ENCODE measurements at regions not wholly inside any gene's neighbourhood (a gene's known extent, or its start where the extent isn't known, plus 50 kb on each side); places are given as distances from the start of the nearest gene placed in this dataset.

GRCh38 chr3:181052256-181052655 lies 62.7 kb upstream of the DNAJC19 start:
- TF ChIP-seq MEF2A (IDR thresholded peaks at IDR 0.05; ENCODE audit: borderline replicate concordance, low read depth) (no peak), CHD2 (IDR thresholded peaks at IDR 0.05; ENCODE audit: low read length, partially characterized antibody) (no peak)
- no peaks in the 10 kb centered on the region for H3K9me3 ChIP-seq
- H3K4me2 ChIP-seq = no peak overlapping the region
- DNase-seq = no peak
- H3K4me3 ChIP-seq (ENCODE audit: low read depth in 2 of 2, low read length in 1 of 2) = no peak overlapping the region
- H3K9me2 ChIP-seq = no peaks in the 10 kb centered on the region
- CTCF ChIA-PET = no interaction called here
- no peak overlapping the region for H2AFZ ChIP-seq (ENCODE audit: low read depth)
- whole genome bisulfite sequencing (ENCODE audit: low lambda C conversion rate) = 0% methylated on average over 2 of the region's 2 CpGs
- POLR2A ChIA-PET = no interaction called here
- H3K4me1 ChIP-seq (ENCODE audit: control insufficient read depth in 1 of 2, insufficient read depth in 2 of 2, low read depth in 1 of 2, low read length in 1 of 2) = no peaks in the 10 kb centered on the region
- no peaks in the 10 kb centered on the region for H3K27me3 ChIP-seq (ENCODE audit: insufficient read depth)
- H3F3A ChIP-seq (replicated peaks; ENCODE audit: insufficient read depth) = no peaks in the 10 kb centered on the region
- H3K9ac ChIP-seq = no peak overlapping the region
- H3K79me2 ChIP-seq (ENCODE audit: insufficient read depth) = no peaks in the 10 kb centered on the region
- H3K27ac ChIP-seq (ENCODE audit: low read depth in 2 of 2, low read length in 1 of 2) = no peak overlapping the region
- H3K36me3 ChIP-seq (replicated peaks in 1 of 2; ENCODE audit: control insufficient read depth in 1 of 2, insufficient read depth in 2 of 2, low read length in 1 of 2) = no peaks in the 10 kb centered on the region
- no peaks in the 10 kb centered on the region for H4K20me1 ChIP-seq (ENCODE audit: insufficient read depth)

- Histone ChIP-seq H3K79me2 (ENCODE audit: insufficient read depth) (no peaks in the 10 kb centered on the region), H4K20me1 (ENCODE audit: insufficient read depth) (no peaks in the 10 kb centered on the region), H3K27ac (ENCODE audit: low read depth in 2 of 2, low read length in 1 of 2) (no peak overlapping the region), H3K9me2 (no peaks in the 10 kb centered on the region), H3K4me1 (ENCODE audit: control insufficient read depth in 1 of 2, insufficient read depth in 2 of 2, low read depth in 1 of 2, low read length in 1 of 2) (no peaks in the 10 kb centered on the region), H3K4me2 (no peak overlapping the region), H2AFZ (ENCODE audit: low read depth) (no peak overlapping the region), H3F3A (replicated peaks; ENCODE audit: insufficient read depth) (no peaks in the 10 kb centered on the region), H3K4me3 (ENCODE audit: low read depth in 2 of 2, low read length in 1 of 2) (no peak overlapping the region), H3K36me3 (replicated peaks in 1 of 2; ENCODE audit: control insufficient read depth in 1 of 2, insufficient read depth in 2 of 2, low read length in 1 of 2) (no peaks in the 10 kb centered on the region), H3K9me3 (no peaks in the 10 kb centered on the region), H3K9ac (no peak overlapping the region), H3K27me3 (ENCODE audit: insufficient read depth) (no peaks in the 10 kb centered on the region)
- ChIA-PET POLR2A (interaction anchor here (0.6 kb wide), 1 partner anchor 30 kb away, joined by 3 read pairs; no protein-coding TSS in a partner anchor), CTCF (no interaction called here)
- no peak for DNase-seq
- WGBS (ENCODE audit: low lambda C conversion rate) = 0% methylated on average over 1 of the region's 1 CpG
- TF ChIP-seq NFIC (IDR thresholded peaks at IDR 0.05; ENCODE audit: borderline replicate concordance) = no peak
- no peak for TF ChIP-seq TCF12 (IDR thresholded peaks at IDR 0.05)
- TF ChIP-seq EP300 (IDR thresholded peaks at IDR 0.05; ENCODE audit: borderline replicate concordance in 1 of 2, low read depth in 1 of 2, low read length in 1 of 2) = no peak
Observed at GRCh38 chr3:181050738-181051137, 61.2 kb upstream of the DNAJC19 start.

- no peak for TF ChIP-seq TEAD4 (IDR thresholded peaks at IDR 0.05; ENCODE audit: borderline replicate concordance, insufficient read depth)
- no peak for TF ChIP-seq YY1 (IDR thresholded peaks at IDR 0.05; ENCODE audit: low read depth)
- TF ChIP-seq GABPA (IDR thresholded peaks at IDR 0.05; ENCODE audit: low read depth) = no peak
- TF ChIP-seq PBX3 (IDR thresholded peaks at IDR 0.05) = no peak
- no peak for TF ChIP-seq NRF1 (IDR thresholded peaks at IDR 0.05; ENCODE audit: low read depth, low read length)
- no peak for TF ChIP-seq RFX5 (IDR thresholded peaks at IDR 0.05; ENCODE audit: low read length)
- no peak for TF ChIP-seq FOXJ3 (CRISPR knock-in tag; IDR thresholded peaks at IDR 0.05)
- TF ChIP-seq SIN3A (IDR thresholded peaks at IDR 0.05; ENCODE audit: borderline replicate concordance, low read depth, low read length) = no peak
- TF ChIP-seq TCF12 (IDR thresholded peaks at IDR 0.05) = no peak
- no peak for TF ChIP-seq USF1 (IDR thresholded peaks at IDR 0.05; ENCODE audit: borderline replicate concordance, low read depth)
- no peaks in the 10 kb centered on the region for H3K79me2 ChIP-seq (ENCODE audit: insufficient read depth)
- H2AFZ ChIP-seq (ENCODE audit: low read depth) = no peak overlapping the region
- no peak overlapping the region for H3K9ac ChIP-seq
- no peaks in the 10 kb centered on the region; the same call in 1 of the 2 replicates for H3K9me3 ChIP-seq
- H3K36me3 ChIP-seq (replicated peaks in 1 of 2; ENCODE audit: control insufficient read depth in 1 of 2, insufficient read depth in 2 of 2, low read length in 1 of 2) = no peaks in the 10 kb centered on the region
- no peak overlapping the region for H3K4me3 ChIP-seq (ENCODE audit: low read depth in 2 of 2, low read length in 1 of 2)
- ChIA-PET CTCF (no interaction called here), POLR2A (no interaction called here)
- H3K27ac ChIP-seq (ENCODE audit: low read depth in 2 of 2, low read length in 1 of 2) = no peak overlapping the region
- DNase-seq = no peak
- H4K20me1 ChIP-seq (ENCODE audit: insufficient read depth) = no peaks in the 10 kb centered on the region
- H3K9me2 ChIP-seq = no peaks in the 10 kb centered on the region
- H3K4me2 ChIP-seq = no peak overlapping the region
- no peaks in the 10 kb centered on the region for H3K27me3 ChIP-seq (ENCODE audit: insufficient read depth)
- no peaks in the 10 kb centered on the region for H3K4me1 ChIP-seq (ENCODE audit: control insufficient read depth in 1 of 2, insufficient read depth in 2 of 2, low read depth in 1 of 2, low read length in 1 of 2)
- no peaks in the 10 kb centered on the region for H3F3A ChIP-seq (replicated peaks; ENCODE audit: insufficient read depth)
Observed at GRCh38 chr3:181040030-181040429, 50.5 kb upstream of the DNAJC19 start.

Small RNAs in the stretch of these regions (small RNA-seq; reads per million reads assigned to genes)
- gene AC083904.1 = 0 reads per million in 7 experiments
- 2.8 to 31.6 (median 8.0) reads per million in 7 experiments for gene RNU6-4P

Data from SK-N-SH (cell line).